ENCODE measurements at regions not wholly inside any gene's neighbourhood (a gene's known extent, or its start where the extent isn't known, plus 50 kb on each side); places are given as distances from the start of the nearest gene placed in this dataset.

DNA sequence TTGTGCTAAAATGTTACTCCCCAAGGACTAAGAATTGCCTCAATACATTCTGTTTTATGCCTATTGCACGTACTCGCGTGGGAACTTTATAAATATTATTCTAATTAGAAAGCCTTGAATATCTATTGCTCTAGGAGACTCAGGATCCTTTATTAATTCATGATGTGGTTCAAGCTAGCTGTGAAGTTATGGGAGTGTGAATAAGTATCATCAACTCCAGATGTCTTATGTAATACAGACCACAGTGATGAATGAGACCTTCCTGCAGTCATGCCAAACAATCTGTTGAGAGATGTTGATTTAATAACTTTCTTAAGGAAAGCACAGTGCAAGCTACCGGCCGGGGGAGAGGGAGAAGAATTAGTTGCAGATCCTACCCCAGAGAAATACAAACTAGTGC is 519.2 kb upstream of the ZP4 start:
- Histone ChIP-seq H2AFZ (ENCODE audit: low read length) (no peak overlapping the region), H4K5ac (ENCODE audit: insufficient read length, low read depth, low read length) (no peak overlapping the region), H3K56ac (ENCODE audit: insufficient read length, low read depth, low read length) (no peak overlapping the region), H2AK5ac (ENCODE audit: insufficient read length, low read length) (no peak overlapping the region), H2BK12ac (ENCODE audit: insufficient read length, low read depth, low read length) (no peak overlapping the region), H3T11ph (ENCODE audit: low read length) (no peak overlapping the region), H2BK5ac (ENCODE audit: insufficient read length, low read length) (no peak overlapping the region), H4K8ac (replicated peaks; ENCODE audit: insufficient read length, low read depth, low read length) (no peak overlapping the region), H3K14ac (ENCODE audit: insufficient read depth, low read length) (no peak overlapping the region), H3K79me1 (ENCODE audit: insufficient read depth, low read depth, low read length, poor library complexity, severe bottlenecking) (no peaks in the 10 kb centered on the region), H3K27me3 (ENCODE audit: insufficient read depth, low read length) (no peaks in the 10 kb centered on the region), H3K9ac (ENCODE audit: extremely low read depth, insufficient read length, low read length) (no peak overlapping the region), H3K23me2 (ENCODE audit: insufficient read length, low read depth, low read length, poor library complexity, severe bottlenecking) (no peaks in the 10 kb centered on the region), H3K27ac (ENCODE audit: insufficient read length, low read depth, low read length) (no peak overlapping the region), H2BK120ac (ENCODE audit: low read depth, low read length, poor library complexity, severe bottlenecking) (no peak overlapping the region), H3K4me1 (ENCODE audit: insufficient read depth, low read length) (no peaks in the 10 kb centered on the region), H2BK20ac (ENCODE audit: low read depth, low read length, poor library complexity, severe bottlenecking) (no peak overlapping the region), H3K4ac (ENCODE audit: low read depth, low read length) (no peak overlapping the region), H3K4me2 (ENCODE audit: insufficient read depth, insufficient read length, low read length) (no peak overlapping the region), H3K79me2 (ENCODE audit: insufficient read depth, low read length) (no peaks in the 10 kb centered on the region), H2BK15ac (ENCODE audit: low read depth, low read length) (no peak overlapping the region), H3K23ac (ENCODE audit: insufficient read length, low read depth, low read length) (no peak overlapping the region), H3K18ac (ENCODE audit: insufficient read length, low read depth, low read length) (no peak overlapping the region), H3K9me3 (ENCODE audit: control insufficient read depth, low read depth, low read length) (no peaks in the 10 kb centered on the region), H4K20me1 (ENCODE audit: control insufficient read depth, insufficient read depth, insufficient read length) (no peaks in the 10 kb centered on the region), H4K91ac (ENCODE audit: insufficient read length, low read depth, low read length) (no peak overlapping the region)
- no peak overlapping the region for H3K27ac Mint-ChIP-seq
- H3K4me3 Mint-ChIP-seq: no peak overlapping the region
- no peak for DNase-seq
- no peaks in the 10 kb centered on the region; a peak in 1 of 4 replicates for H3K4me1 Mint-ChIP-seq
- H3K9me3 Mint-ChIP-seq: no peaks in the 10 kb centered on the region
- WGBS (ENCODE audit: extremely low coverage, insufficient read length, low lambda C conversion rate): no CpG with 5 or more reads among the region's 5 CpGs
- H3K27me3 Mint-ChIP-seq (ENCODE audit: low read depth): no peaks in the 10 kb centered on the region
- TF ChIP-seq, protein P1, sequence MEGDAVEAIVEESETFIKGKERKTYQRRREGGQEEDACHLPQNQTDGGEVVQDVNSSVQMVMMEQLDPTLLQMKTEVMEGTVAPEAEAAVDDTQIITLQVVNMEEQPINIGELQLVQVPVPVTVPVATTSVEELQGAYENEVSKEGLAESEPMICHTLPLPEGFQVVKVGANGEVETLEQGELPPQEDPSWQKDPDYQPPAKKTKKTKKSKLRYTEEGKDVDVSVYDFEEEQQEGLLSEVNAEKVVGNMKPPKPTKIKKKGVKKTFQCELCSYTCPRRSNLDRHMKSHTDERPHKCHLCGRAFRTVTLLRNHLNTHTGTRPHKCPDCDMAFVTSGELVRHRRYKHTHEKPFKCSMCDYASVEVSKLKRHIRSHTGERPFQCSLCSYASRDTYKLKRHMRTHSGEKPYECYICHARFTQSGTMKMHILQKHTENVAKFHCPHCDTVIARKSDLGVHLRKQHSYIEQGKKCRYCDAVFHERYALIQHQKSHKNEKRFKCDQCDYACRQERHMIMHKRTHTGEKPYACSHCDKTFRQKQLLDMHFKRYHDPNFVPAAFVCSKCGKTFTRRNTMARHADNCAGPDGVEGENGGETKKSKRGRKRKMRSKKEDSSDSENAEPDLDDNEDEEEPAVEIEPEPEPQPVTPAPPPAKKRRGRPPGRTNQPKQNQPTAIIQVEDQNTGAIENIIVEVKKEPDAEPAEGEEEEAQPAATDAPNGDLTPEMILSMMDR (conservative IDR thresholded peaks at IDR 0.05): no peak
- no peaks in the 10 kb centered on the region for H3K36me3 Mint-ChIP-seq (ENCODE audit: insufficient read depth in 1 of 3, low read depth in 3 of 3)
